SK-N-DZ (cell line): ENCODE measurements at regions not wholly inside any gene's neighbourhood (a gene's known extent, or its start where the extent isn't known, plus 50 kb on each side); places are given as distances from the start of the nearest gene placed in this dataset.

Source experiments
- DNase-seq: peaks from one replicate; pipeline ENCODE4 v3.0.0-alpha.2; 2015; ENCODE audit warnings: low spot score

DNA sequence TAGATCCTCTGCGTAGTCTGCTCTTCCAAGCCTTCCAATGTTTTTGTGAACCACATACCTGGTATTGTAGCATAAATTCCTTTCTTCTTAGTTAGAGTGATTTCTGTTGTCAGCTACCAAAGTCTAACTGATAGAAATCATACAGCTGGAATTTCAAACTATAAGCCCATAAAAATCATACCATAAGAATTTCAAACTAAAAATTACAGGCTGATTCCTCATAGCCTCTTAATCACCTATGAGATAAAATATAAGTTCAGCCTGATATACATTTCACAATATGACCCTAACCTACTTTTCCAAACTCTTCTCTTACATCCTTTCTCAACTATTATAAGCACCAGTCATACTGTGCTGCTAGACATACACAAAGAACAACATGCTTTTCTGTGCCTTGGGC, 64.8 kb downstream of the PTHLH start:
- no peak for DNase-seq

GRCh38 chr12:27906658-27907473, 65.7 kb downstream of the PTHLH start:
- DNase-seq, result no peak

- DNase-seq, result no peak
These were observed 66.4 kb downstream of the PTHLH start for GRCh38 chr12:27906127-27906500.

GRCh38 chr12:27905285-27906126, 67.0 kb downstream of the PTHLH start:
- no peak for DNase-seq

GRCh38 chr12:27902651-27903050, 69.9 kb downstream of the PTHLH start:
- no peak for DNase-seq

DNA sequence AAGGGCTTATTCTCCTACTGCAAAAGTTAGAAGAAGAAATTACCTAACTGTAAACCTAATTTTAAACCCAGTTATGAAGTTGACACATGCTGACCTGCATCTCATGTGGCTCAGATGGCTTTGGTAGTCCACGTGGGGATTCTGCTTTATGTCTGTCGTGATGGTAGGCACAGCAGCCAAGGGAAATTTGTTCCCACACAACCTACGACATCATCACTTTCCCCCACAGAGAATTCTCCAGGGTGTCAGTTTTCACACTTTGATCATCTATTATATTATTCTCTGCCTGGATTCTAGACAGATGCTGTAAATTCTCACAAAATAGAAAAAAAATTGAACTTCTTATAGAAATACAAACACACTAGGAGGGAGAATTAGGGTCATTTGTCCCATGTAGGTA, 70.6 kb downstream of the PTHLH start:
- no peak for DNase-seq

GRCh38 chr12:27900920-27901879, 71.3 kb downstream of the PTHLH start:
- DNase-seq, result no peak

GRCh38 chr12:27899151-27899661, 73.3 kb downstream of the PTHLH start:
- DNase-seq, result no peak

DNA sequence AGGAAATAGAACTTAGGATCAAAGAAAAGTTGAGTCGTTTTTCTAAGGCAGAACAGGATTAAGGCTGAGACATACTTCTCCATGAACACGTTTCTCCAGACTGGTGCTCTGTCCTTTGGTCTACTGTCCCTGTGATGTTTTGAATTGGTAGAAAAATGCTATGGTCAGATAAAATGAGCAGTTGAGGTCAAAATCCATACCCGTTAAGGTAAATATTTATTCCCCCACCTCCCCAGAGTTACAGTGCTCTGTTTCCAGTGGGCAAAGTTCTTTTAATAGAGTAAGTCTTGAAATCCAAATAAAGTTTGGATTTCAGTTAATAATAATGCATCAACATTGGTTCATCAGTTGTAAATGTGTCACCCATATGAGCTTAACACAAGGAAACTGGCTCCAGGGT, 74.5 kb downstream of the PTHLH start:
- no peak for DNase-seq

- no peak for DNase-seq
These were observed 76.0 kb downstream of the PTHLH start for GRCh38 chr12:27896419-27896990.

DNA sequence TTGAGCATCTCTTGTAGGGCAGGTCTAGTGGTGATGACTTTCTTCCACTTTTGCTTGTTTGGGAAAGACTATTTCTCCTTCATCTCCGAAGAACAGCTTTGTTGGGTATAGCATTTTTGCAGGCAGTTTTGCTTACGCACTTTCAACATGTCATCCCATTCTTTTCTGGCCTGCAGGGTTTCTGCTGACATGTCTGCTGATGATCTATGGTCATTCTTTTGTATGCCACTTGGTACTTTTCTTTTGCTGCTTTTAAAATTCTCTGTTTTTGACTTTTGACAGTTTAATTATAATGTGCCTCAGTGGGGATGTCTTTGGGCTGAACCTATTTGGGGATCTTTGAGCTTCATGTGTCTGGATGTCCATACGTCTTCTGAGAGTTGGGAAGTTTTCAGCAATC, 78.2 kb downstream of the PTHLH start:
- no peak for DNase-seq

DNA sequence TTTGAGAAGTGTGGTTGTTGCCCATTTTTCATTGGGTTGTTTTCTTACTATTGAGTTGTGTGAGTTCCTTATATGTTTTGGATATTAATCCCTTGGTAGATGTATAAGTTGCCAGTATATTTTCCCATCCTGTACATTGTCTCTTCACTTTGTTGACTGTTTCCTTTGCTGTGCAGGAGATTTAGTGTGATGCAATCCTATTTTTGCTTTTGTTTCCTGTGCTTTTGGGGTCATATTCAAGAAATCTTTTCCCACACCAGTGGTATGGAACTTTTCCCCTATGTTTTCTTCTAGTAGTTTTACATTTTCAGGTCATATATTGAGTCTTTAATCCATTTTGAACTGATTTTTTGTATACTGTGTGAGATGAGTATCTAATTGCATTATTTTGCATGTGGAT, 92.8 kb downstream of the PTHLH start:
- DNase-seq, result no peak

- no peak for DNase-seq
These were observed 95.6 kb upstream of the MANSC4 start for GRCh38 chr12:27875677-27876076.

- DNase-seq, result no peak
These were observed 93.0 kb upstream of the MANSC4 start for GRCh38 chr12:27873010-27873409.

- DNase-seq, result no peak
These were observed 91.9 kb upstream of the MANSC4 start for GRCh38 chr12:27871946-27872345.

DNA sequence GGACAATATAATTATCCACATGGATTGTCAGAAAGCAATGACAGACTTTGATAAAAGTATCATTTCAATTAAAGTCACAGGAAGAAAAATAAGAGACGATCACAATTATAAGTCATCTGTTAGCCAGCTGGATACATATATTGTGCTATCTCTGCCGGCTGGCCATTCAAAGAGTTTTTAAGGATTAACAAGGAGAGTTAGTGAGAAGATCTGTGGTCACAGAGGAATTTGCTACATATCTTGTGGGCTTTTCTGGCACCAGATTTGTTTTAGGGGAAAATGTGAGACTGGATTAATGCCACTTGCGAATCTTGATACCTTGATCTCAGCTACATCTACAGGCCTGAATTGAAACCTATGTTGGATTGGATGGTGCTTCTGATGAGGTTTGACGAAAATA, 90.9 kb upstream of the MANSC4 start:
- no peak for DNase-seq

DNA sequence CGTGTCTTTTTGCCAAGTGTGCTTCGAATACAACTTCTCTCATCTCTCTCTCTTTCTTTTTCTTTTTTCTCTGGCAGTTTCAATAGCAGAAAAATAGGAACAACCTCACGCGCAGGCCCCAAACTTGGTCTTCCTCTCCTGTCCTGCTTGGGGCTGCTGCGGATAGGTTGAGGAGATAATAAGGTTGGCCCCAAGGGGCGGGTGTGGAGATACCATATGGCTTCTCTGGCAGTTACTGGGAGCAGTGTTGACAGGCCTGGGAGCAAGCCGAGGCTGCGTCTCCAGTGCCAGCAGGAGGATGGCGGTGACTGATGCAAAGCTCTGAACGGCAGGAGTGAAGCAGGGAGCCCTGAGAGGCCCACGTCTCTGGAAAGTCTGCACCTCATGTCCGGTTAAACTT, 89.5 kb upstream of the MANSC4 start:
- peak; percentile 46 for DNase-seq

- no peak for DNase-seq
These were observed 88.1 kb upstream of the MANSC4 start for GRCh38 chr12:27868139-27868538.

GRCh38 chr12:27866373-27867101, 86.5 kb upstream of the MANSC4 start:
- DNase-seq, result peak; percentile 57

GRCh38 chr12:27865421-27865820, 85.4 kb upstream of the MANSC4 start:
- DNase-seq, result no peak

- DNase-seq, result no peak
These were observed 84.5 kb upstream of the MANSC4 start for GRCh38 chr12:27864521-27864920.
